HepG2 (cell line): ENCODE measurements at regions not wholly inside any gene's neighbourhood (a gene's known extent, or its start where the extent isn't known, plus 50 kb on each side); places are given as distances from the start of the nearest gene placed in this dataset.

Experiments used
- ATF7 ChIP-seq, 2 experiments: fragments of 450-650 bp in 1 of 2; sonication (generic) in 1 of 2; formaldehyde crosslinking in 1 of 2; IDR thresholded peaks; 2 replicates each; pipeline versions ENCODE4 v1.4.0 to v1.6.1; 2016 to 2020; ENCODE audit warnings: antibody characterized with exemption in 1 of 2, mild to moderate bottlenecking in 1 of 2, missing genetic modification reagents in 1 of 2
- CREB3 ChIP-seq: sonication (generic); formaldehyde crosslinking; IDR thresholded peaks from 2 replicates; pipeline ENCODE4 v1.5.0; 2020; ENCODE audit warnings: missing genetic modification reagents
- DBP ChIP-seq: sonication (generic); formaldehyde crosslinking; IDR thresholded peaks from 2 replicates; pipeline ENCODE4 v1.4.0; 2020; ENCODE audit warnings: missing genetic modification reagents; ENCODE audit errors: not compliant biosample characterization
- DPF2 ChIP-seq: sonication (generic); formaldehyde crosslinking; IDR thresholded peaks from 2 replicates; pipeline ENCODE4 v1.4.0; 2020; ENCODE audit warnings: mild to moderate bottlenecking, low read depth, missing genetic modification reagents, borderline replicate concordance
- JUNB ChIP-seq: sonication (generic); formaldehyde crosslinking; IDR thresholded peaks from 2 replicates; pipeline ENCODE4 v1.8.0; 2022; ENCODE audit warnings: missing genetic modification reagents, mild to moderate bottlenecking, borderline replicate concordance
- KLF15 ChIP-seq: sonication (generic); formaldehyde crosslinking; IDR thresholded peaks from 2 replicates; pipeline ENCODE4 v1.8.1; 2023; ENCODE audit warnings: borderline replicate concordance, mild to moderate bottlenecking, inconsistent platforms, missing genetic modification reagents, mixed read lengths
- NCOA5 ChIP-seq: sonication (generic); formaldehyde crosslinking; IDR thresholded peaks from 2 replicates; pipeline ENCODE4 v1.4.0; 2020; ENCODE audit warnings: missing genetic modification reagents
- ZFAT ChIP-seq: sonication (generic); formaldehyde crosslinking; conservative IDR thresholded peaks from 2 replicates; pipeline ENCODE4 v1.8.1; 2023; ENCODE audit warnings: missing genetic modification reagents, inconsistent platforms
- ZNF362 ChIP-seq: sonication (generic); formaldehyde crosslinking; IDR thresholded peaks from 2 replicates; pipeline ENCODE4 v1.4.0; 2020; ENCODE audit warnings: missing genetic modification reagents, mild to moderate bottlenecking, borderline replicate concordance
- ZNF670 ChIP-seq: sonication (generic); formaldehyde crosslinking; IDR thresholded peaks from 2 replicates; pipeline ENCODE4 v1.8.0; 2022; ENCODE audit warnings: mild to moderate bottlenecking, missing genetic modification reagents, borderline replicate concordance
- ZNF713 ChIP-seq: sonication (generic); formaldehyde crosslinking; IDR thresholded peaks from 2 replicates; pipeline ENCODE4 v1.4.0; 2020; ENCODE audit warnings: mild to moderate bottlenecking, missing genetic modification reagents
- ZNF776 ChIP-seq: sonication (generic); formaldehyde crosslinking; IDR thresholded peaks from 2 replicates; pipeline ENCODE4 v1.4.0; 2020; ENCODE audit warnings: mild to moderate bottlenecking, missing genetic modification reagents
- TF ChIP-seq, protein P1 (sequence below): sonication (generic); formaldehyde crosslinking; IDR thresholded peaks from 2 replicates; pipeline ENCODE4 v1.5.1; 2020; ENCODE audit warnings: missing genetic modification reagents, mild to moderate bottlenecking, borderline replicate concordance
- TF ChIP-seq, protein P2 (sequence below): IDR thresholded peaks from 2 replicates; pipeline ENCODE4 v1.4.0; 2020; ENCODE audit warnings: mild to moderate bottlenecking, missing genetic modification reagents
- TF ChIP-seq, protein P3 (sequence below): sonication (generic); formaldehyde crosslinking; IDR thresholded peaks from 2 replicates; pipeline ENCODE4 v1.4.0; 2020; ENCODE audit warnings: missing genetic modification reagents
- TF ChIP-seq, protein P4 (sequence below): sonication (generic); formaldehyde crosslinking; IDR thresholded peaks from 2 replicates; pipeline ENCODE4 v1.8.1; 2023; ENCODE audit warnings: mild to moderate bottlenecking, missing genetic modification reagents

GRCh38 chr13:110965038-110965754, 50.3 kb upstream of the ANKRD10 start (continued):
- TF ChIP-seq ATF7 (IDR thresholded peaks at IDR 0.05), result peak; percentile 78
- no peak for TF ChIP-seq ATF7 (CRISPR knock-in tag; IDR thresholded peaks at IDR 0.05)
- TF ChIP-seq ZFAT (CRISPR knock-in tag), result no peak
- TF ChIP-seq DBP (CRISPR knock-in tag), result no peak
- TF ChIP-seq KLF15 (CRISPR knock-in tag), result no peak
- TF ChIP-seq, protein P1, sequence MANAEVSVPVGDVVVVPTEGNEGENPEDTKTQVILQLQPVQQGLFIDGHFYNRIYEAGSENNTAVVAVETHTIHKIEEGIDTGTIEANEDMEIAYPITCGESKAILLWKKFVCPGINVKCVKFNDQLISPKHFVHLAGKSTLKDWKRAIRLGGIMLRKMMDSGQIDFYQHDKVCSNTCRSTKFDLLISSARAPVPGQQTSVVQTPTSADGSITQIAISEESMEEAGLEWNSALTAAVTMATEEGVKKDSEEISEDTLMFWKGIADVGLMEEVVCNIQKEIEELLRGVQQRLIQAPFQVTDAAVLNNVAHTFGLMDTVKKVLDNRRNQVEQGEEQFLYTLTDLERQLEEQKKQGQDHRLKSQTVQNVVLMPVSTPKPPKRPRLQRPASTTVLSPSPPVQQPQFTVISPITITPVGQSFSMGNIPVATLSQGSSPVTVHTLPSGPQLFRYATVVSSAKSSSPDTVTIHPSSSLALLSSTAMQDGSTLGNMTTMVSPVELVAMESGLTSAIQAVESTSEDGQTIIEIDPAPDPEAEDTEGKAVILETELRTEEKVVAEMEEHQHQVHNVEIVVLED (CRISPR knock-in tag), result no peak
- TF ChIP-seq, protein P2, sequence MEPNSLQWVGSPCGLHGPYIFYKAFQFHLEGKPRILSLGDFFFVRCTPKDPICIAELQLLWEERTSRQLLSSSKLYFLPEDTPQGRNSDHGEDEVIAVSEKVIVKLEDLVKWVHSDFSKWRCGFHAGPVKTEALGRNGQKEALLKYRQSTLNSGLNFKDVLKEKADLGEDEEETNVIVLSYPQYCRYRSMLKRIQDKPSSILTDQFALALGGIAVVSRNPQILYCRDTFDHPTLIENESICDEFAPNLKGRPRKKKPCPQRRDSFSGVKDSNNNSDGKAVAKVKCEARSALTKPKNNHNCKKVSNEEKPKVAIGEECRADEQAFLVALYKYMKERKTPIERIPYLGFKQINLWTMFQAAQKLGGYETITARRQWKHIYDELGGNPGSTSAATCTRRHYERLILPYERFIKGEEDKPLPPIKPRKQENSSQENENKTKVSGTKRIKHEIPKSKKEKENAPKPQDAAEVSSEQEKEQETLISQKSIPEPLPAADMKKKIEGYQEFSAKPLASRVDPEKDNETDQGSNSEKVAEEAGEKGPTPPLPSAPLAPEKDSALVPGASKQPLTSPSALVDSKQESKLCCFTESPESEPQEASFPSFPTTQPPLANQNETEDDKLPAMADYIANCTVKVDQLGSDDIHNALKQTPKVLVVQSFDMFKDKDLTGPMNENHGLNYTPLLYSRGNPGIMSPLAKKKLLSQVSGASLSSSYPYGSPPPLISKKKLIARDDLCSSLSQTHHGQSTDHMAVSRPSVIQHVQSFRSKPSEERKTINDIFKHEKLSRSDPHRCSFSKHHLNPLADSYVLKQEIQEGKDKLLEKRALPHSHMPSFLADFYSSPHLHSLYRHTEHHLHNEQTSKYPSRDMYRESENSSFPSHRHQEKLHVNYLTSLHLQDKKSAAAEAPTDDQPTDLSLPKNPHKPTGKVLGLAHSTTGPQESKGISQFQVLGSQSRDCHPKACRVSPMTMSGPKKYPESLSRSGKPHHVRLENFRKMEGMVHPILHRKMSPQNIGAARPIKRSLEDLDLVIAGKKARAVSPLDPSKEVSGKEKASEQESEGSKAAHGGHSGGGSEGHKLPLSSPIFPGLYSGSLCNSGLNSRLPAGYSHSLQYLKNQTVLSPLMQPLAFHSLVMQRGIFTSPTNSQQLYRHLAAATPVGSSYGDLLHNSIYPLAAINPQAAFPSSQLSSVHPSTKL, result 0 out of 2 replicates have a peak, but pooled peaks have one; percentile 23
- TF ChIP-seq ZNF713 (CRISPR knock-in tag), result no peak
- no peak for TF ChIP-seq ZNF670
- TF ChIP-seq ZNF362 (CRISPR knock-in tag), result no peak
- no peak for TF ChIP-seq DPF2 (CRISPR knock-in tag)
- no peak for TF ChIP-seq NCOA5 (CRISPR knock-in tag)
- TF ChIP-seq, protein P3, sequence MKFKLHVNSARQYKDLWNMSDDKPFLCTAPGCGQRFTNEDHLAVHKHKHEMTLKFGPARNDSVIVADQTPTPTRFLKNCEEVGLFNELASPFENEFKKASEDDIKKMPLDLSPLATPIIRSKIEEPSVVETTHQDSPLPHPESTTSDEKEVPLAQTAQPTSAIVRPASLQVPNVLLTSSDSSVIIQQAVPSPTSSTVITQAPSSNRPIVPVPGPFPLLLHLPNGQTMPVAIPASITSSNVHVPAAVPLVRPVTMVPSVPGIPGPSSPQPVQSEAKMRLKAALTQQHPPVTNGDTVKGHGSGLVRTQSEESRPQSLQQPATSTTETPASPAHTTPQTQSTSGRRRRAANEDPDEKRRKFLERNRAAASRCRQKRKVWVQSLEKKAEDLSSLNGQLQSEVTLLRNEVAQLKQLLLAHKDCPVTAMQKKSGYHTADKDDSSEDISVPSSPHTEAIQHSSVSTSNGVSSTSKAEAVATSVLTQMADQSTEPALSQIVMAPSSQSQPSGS (CRISPR knock-in tag), result no peak
- TF ChIP-seq CREB3 (CRISPR knock-in tag), result no peak
- TF ChIP-seq JUNB (CRISPR knock-in tag), result peak; percentile 90
- TF ChIP-seq, protein P4, sequence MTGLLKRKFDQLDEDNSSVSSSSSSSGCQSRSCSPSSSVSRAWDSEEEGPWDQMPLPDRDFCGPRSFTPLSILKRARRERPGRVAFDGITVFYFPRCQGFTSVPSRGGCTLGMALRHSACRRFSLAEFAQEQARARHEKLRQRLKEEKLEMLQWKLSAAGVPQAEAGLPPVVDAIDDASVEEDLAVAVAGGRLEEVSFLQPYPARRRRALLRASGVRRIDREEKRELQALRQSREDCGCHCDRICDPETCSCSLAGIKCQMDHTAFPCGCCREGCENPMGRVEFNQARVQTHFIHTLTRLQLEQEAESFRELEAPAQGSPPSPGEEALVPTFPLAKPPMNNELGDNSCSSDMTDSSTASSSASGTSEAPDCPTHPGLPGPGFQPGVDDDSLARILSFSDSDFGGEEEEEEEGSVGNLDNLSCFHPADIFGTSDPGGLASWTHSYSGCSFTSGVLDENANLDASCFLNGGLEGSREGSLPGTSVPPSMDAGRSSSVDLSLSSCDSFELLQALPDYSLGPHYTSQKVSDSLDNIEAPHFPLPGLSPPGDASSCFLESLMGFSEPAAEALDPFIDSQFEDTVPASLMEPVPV (CRISPR knock-in tag), result no peak
- TF ChIP-seq ZNF776, result no peak
